Uterus (tissue), 2 donors: ENCODE measurements at regions not wholly inside any gene's neighbourhood (a gene's known extent, or its start where the extent isn't known, plus 50 kb on each side); places are given as distances from the start of the nearest gene placed in this dataset.

Source experiments
- POLR2A ChIP-seq, 2 donors: fragments of 450-650 bp; IDR thresholded peaks; one replicate each; pipeline ENCODE4 v1.6.1; 2016; ENCODE audit warnings: antibody characterized with exemption in 2 of 2, mild to moderate bottlenecking in 1 of 2, moderate library complexity in 1 of 2
- TF ChIP-seq, protein P1 (sequence below), 4 experiments: fragments of 200-600 bp in 2 of 4; fragments of 450-650 bp in 2 of 4; sonication (generic) in 2 of 4; IDR thresholded peaks; one replicate each; pipeline ENCODE4 v1.5.1; 2016 to 2019; ENCODE audit warnings: antibody characterized with exemption in 4 of 4, mild to moderate bottlenecking in 2 of 4, moderate library complexity in 1 of 4

DNA sequence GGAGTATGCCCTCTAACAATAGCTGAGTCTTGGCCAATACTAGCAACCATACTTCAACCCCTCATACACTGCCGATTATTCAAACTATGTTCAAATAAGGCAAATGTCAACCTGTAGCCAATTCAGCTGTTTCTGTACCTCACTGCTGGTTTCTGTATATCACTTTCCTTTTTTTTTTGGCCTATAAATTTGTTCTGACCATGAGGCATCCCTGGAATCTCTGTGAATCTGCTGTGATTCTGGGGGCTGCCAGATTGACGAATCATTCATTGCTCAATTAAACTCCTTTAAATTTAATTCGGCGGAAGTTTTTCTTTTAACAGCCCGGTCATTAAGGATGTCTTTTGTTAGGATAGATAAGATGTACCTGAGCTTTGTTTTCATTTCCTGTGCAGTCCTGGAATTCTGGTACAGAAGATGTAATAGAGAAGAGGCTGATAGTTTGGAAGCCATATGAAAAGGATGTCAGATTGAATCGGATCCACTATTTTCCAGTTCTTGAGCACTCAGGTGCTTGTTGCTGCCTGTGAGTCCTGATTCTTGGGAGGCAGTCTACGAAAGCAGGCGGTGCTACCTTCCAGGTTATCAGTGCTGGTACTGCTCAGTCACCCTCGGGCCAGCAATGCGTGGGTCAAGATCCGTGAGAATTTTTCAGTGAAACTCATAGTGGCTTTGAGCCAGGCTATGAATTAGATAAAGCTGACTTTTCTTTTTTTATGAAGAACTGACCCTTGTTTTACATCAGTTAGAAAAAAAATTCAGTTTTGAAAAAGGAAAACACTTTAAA, 106.2 kb upstream of the TUT7 start:
- no peak for TF ChIP-seq POLR2A (IDR thresholded peaks at IDR 0.05)
- TF ChIP-seq, protein P1, sequence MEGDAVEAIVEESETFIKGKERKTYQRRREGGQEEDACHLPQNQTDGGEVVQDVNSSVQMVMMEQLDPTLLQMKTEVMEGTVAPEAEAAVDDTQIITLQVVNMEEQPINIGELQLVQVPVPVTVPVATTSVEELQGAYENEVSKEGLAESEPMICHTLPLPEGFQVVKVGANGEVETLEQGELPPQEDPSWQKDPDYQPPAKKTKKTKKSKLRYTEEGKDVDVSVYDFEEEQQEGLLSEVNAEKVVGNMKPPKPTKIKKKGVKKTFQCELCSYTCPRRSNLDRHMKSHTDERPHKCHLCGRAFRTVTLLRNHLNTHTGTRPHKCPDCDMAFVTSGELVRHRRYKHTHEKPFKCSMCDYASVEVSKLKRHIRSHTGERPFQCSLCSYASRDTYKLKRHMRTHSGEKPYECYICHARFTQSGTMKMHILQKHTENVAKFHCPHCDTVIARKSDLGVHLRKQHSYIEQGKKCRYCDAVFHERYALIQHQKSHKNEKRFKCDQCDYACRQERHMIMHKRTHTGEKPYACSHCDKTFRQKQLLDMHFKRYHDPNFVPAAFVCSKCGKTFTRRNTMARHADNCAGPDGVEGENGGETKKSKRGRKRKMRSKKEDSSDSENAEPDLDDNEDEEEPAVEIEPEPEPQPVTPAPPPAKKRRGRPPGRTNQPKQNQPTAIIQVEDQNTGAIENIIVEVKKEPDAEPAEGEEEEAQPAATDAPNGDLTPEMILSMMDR (IDR thresholded peaks at IDR 0.05): no peak
